PC-3 (cell line): ENCODE measurements at regions not wholly inside any gene's neighbourhood (a gene's known extent, or its start where the extent isn't known, plus 50 kb on each side); places are given as distances from the start of the nearest gene placed in this dataset.

Experiments used
- ATAC-seq: fragments of 200-7000 bp; cut with Tn5 transposase; 2 replicates; pipeline ENCODE4 v1.9.1; 2020; ENCODE audit warnings: mild to moderate bottlenecking, moderate library complexity
- BruUV-seq: library from RNA; stranded (reverse); fragments of 400-500 nt; replicated peaks from 2 replicates; lab custom pipeline; 2021; lab: Mats Ljungman, UMichigan
- CTCF ChIA-PET: fragments of 300-600 bp; sonication (Branson Sonifier 250); formaldehyde crosslinking; loops from one replicate; lab custom pipeline; 2022; ENCODE audit warnings: antibody characterized with exemption; lab: Charles Lee
- POLR2A ChIA-PET: fragments of 300-600 bp; sonication (Branson Sonifier 250); formaldehyde crosslinking; loops from one replicate; lab custom pipeline; 2022; ENCODE audit warnings: antibody characterized with exemption; ENCODE audit not compliant: unreplicated experiment; lab: Charles Lee
- DNase-seq: peaks from one replicate; pipeline ENCODE4 v3.0.0-alpha.2; 2015
- H2AFZ ChIP-seq: fragments of 300-600 bp; sonication (generic); 2 replicates; pipeline ENCODE4 v1.6.0; 2016; ENCODE audit warnings: antibody characterized with exemption, low read length
- H3F3A ChIP-seq: fragments of 300-600 bp; sonication (generic); one replicate; pipeline ENCODE4 v1.6.0; 2017; ENCODE audit warnings: antibody characterized with exemption, low read length, control low read depth, mild to moderate bottlenecking; ENCODE audit not compliant: unreplicated experiment
- H3K27ac ChIP-seq: fragments of 300-600 bp; sonication (generic); 2 replicates; pipeline ENCODE4 v1.5.1; 2016; ENCODE audit warnings: mild to moderate bottlenecking, low read length
- H3K27me3 ChIP-seq: fragments of 300-600 bp; sonication (generic); 2 replicates; pipeline ENCODE4 v1.6.1; 2016; ENCODE audit warnings: low read length, mixed read lengths
- H3K36me3 ChIP-seq: fragments of 300-600 bp; sonication (generic); 2 replicates; pipeline ENCODE4 v1.6.1; 2016; ENCODE audit warnings: low read depth, mixed run types, low read length, mixed read lengths
- H3K4me1 ChIP-seq: fragments of 300-600 bp; sonication (generic); 2 replicates; pipeline ENCODE4 v1.5.1; 2016; ENCODE audit warnings: low read length; ENCODE audit not compliant: insufficient read depth
- H3K4me2 ChIP-seq: fragments of 300-600 bp; sonication (generic); 2 replicates; pipeline ENCODE4 v1.6.0; 2016; ENCODE audit warnings: low read length
- H3K4me3 ChIP-seq: fragments of 300-600 bp; sonication (generic); 2 replicates; pipeline ENCODE4 v1.5.1; 2016; ENCODE audit warnings: mild to moderate bottlenecking, low read length, mixed read lengths
- H3K79me2 ChIP-seq: fragments of 300-600 bp; sonication (generic); 2 replicates; pipeline ENCODE4 v1.6.1; 2017; ENCODE audit warnings: low read length, mixed read lengths
- H3K9ac ChIP-seq: fragments of 300-600 bp; sonication (generic); 2 replicates; pipeline ENCODE4 v1.6.0; 2016; ENCODE audit warnings: mild to moderate bottlenecking, low read length
- H3K9me2 ChIP-seq: fragments of 300-600 bp; sonication (generic); replicated peaks from 2 replicates; pipeline ENCODE4 v1.6.1; 2016; ENCODE audit warnings: mixed run types, low read length, mixed read lengths
- H3K9me3 ChIP-seq: fragments of 300-600 bp; sonication (generic); 2 replicates; pipeline ENCODE4 v1.6.1; 2016; ENCODE audit warnings: low read length, mixed read lengths
- H4K20me1 ChIP-seq: fragments of 300-600 bp; sonication (generic); 2 replicates; pipeline ENCODE4 v1.6.1; 2016; ENCODE audit warnings: low read length, mixed read lengths
- EZH2 ChIP-seq: fragments of 300-600 bp; sonication (generic); IDR thresholded peaks from one replicate; pipeline ENCODE4 v1.6.1; 2017; ENCODE audit warnings: antibody characterized with exemption, mild to moderate bottlenecking, low read length; ENCODE audit not compliant: unreplicated experiment
- EZH2phosphoT487 ChIP-seq: fragments of 300-600 bp; sonication (generic); IDR thresholded peaks from 2 replicates; pipeline ENCODE4 v1.6.1; 2018; ENCODE audit warnings: mild to moderate bottlenecking, antibody characterized with exemption, low read length, borderline replicate concordance
- intact Hi-C: fragments of 100-400 bp; cut with micrococcal nuclease; formaldehyde crosslinking; loops from 2 replicates; pipeline ENCODE4 v1.9.0; 2023
- TF ChIP-seq, protein P1 (sequence below): fragments of 300-600 bp; sonication (generic); conservative IDR thresholded peaks from 2 replicates; pipeline ENCODE4 v1.5.1; 2017; ENCODE audit warnings: antibody characterized with exemption, low read depth, mild to moderate bottlenecking, low read length

DNA sequence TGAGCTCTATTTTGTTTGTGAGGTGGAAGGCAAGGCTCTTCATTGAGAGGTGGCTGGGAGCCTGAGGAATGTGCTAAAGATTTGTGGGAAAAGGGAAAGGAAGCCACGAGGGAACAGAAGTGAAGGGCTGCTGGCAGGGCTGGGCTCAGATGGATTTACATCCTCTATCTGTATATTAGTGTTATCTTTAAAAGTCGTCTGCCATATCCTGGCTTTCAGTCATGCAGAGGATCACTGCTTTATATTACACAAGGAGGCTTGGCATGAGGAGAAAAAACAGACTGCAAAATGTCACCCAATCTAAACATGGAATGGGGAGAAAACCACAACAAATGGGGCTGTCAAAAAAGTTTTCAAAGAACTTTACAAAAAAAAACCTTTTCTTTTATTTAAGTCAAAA, 434.4 kb downstream of the HRH4 start:
- no peaks in the 10 kb centered on the region for H3K9me3 ChIP-seq

GRCh38 chr18:24897461-24897860, 437.0 kb downstream of the HRH4 start:
- ChIA-PET POLR2A (no interaction called here), CTCF (no interaction called here)
- Histone ChIP-seq H3K27ac (no peak overlapping the region), H3K36me3 (no peaks in the 10 kb centered on the region), H3K4me3 (no peak overlapping the region), H3K9me3 (no peaks in the 10 kb centered on the region), H3K27me3 (peaks cover 10% of the 10 kb centered on the region; the same call in 1 of the 2 replicates), H3F3A (no peaks in the 10 kb centered on the region), H3K9ac (no peak overlapping the region), H3K79me2 (no peaks in the 10 kb centered on the region), H2AFZ (no peak overlapping the region), H3K4me2 (no peak overlapping the region), H4K20me1 (no peaks in the 10 kb centered on the region), H3K4me1 (no peaks in the 10 kb centered on the region), H3K9me2 (no peaks in the 10 kb centered on the region)
- no peak for ATAC-seq
- TF ChIP-seq EZH2phosphoT487 (no peak), EZH2 (no peak)
- TF ChIP-seq, protein P1, sequence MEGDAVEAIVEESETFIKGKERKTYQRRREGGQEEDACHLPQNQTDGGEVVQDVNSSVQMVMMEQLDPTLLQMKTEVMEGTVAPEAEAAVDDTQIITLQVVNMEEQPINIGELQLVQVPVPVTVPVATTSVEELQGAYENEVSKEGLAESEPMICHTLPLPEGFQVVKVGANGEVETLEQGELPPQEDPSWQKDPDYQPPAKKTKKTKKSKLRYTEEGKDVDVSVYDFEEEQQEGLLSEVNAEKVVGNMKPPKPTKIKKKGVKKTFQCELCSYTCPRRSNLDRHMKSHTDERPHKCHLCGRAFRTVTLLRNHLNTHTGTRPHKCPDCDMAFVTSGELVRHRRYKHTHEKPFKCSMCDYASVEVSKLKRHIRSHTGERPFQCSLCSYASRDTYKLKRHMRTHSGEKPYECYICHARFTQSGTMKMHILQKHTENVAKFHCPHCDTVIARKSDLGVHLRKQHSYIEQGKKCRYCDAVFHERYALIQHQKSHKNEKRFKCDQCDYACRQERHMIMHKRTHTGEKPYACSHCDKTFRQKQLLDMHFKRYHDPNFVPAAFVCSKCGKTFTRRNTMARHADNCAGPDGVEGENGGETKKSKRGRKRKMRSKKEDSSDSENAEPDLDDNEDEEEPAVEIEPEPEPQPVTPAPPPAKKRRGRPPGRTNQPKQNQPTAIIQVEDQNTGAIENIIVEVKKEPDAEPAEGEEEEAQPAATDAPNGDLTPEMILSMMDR = no peak
- no TSS peak for BruUV-seq
- intact Hi-C loops = no loop called here
- no peak for DNase-seq

More for the DNA sequence above, 434.4 kb downstream of the HRH4 start:
- ChIA-PET CTCF (no interaction called here), POLR2A (no interaction called here)
- Histone ChIP-seq H3K9me2 (no peaks in the 10 kb centered on the region), H4K20me1 (no peaks in the 10 kb centered on the region), H3K4me1 (no peaks in the 10 kb centered on the region), H2AFZ (no peak overlapping the region), H3K4me3 (no peak overlapping the region), H3F3A (no peaks in the 10 kb centered on the region), H3K9ac (no peak overlapping the region), H3K36me3 (no peaks in the 10 kb centered on the region), H3K27me3 (peaks cover 12% of the 10 kb centered on the region; the same call in 1 of the 2 replicates), H3K27ac (no peak overlapping the region), H3K4me2 (no peak overlapping the region), H3K79me2 (no peaks in the 10 kb centered on the region)
- TF ChIP-seq EZH2phosphoT487 (no peak), EZH2 (no peak)
- TF ChIP-seq, protein P1 = no peak
- intact Hi-C loops = no loop called here
- no TSS peak for BruUV-seq
- ATAC-seq (no peak), DNase-seq (no peak)

DNA sequence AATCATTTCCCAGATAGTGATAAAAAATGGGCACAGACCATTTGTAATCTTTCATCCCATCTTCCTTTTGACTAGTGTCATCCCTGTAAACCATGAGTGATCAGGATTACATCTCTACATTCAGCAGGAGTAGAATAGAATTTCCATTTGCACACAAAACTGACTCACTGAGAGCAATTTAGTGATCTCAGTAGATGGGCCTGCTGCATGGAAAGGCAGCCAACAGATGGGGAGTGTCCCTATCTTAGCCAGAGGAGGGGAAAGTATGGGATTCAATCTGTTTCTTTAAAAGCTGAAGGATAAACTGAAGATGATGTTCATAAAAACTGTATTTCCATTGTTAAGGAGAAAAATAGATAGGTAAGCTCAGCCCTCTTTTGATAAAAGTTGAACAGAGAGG, 441.7 kb downstream of the ZNF521 start:
- ATAC-seq (no peak), DNase-seq (no peak)
- Histone ChIP-seq H3K4me2 (no peak overlapping the region), H3F3A (no peaks in the 10 kb centered on the region), H3K27ac (no peak overlapping the region), H3K9me2 (no peaks in the 10 kb centered on the region), H3K79me2 (no peaks in the 10 kb centered on the region), H3K36me3 (no peaks in the 10 kb centered on the region), H3K4me3 (no peak overlapping the region), H3K4me1 (peaks cover 4% of the 10 kb centered on the region), H3K27me3 (no peaks in the 10 kb centered on the region), H3K9me3 (no peaks in the 10 kb centered on the region), H3K9ac (no peak overlapping the region), H4K20me1 (no peaks in the 10 kb centered on the region), H2AFZ (no peak overlapping the region)
- intact Hi-C loops = no loop called here
- ChIA-PET POLR2A (no interaction called here), CTCF (no interaction called here)
- TF ChIP-seq, protein P1 = no peak
- no peak for TF ChIP-seq EZH2phosphoT487
- TF ChIP-seq EZH2 = no peak
- no TSS peak for BruUV-seq
